ENCODE measurements at regions not wholly inside any gene's neighbourhood (a gene's known extent, or its start where the extent isn't known, plus 50 kb on each side); places are given as distances from the start of the nearest gene placed in this dataset.

- TF ChIP-seq CTCF (conservative IDR thresholded peaks at IDR 0.05; ENCODE audit: low read depth, low read length) = no peak
- TF ChIP-seq RAD21 (IDR thresholded peaks at IDR 0.05; ENCODE audit: low read length) = no peak
- no peak for TF ChIP-seq FOS (IDR thresholded peaks at IDR 0.05; ENCODE audit: low read depth, low read length)
- no peak for TF ChIP-seq USF2 (IDR thresholded peaks at IDR 0.05; ENCODE audit: low read depth, low read length)
- no peak for TF ChIP-seq POLR2A (IDR thresholded peaks at IDR 0.05; ENCODE audit: low read depth, low read length)
- TF ChIP-seq MAFK (IDR thresholded peaks at IDR 0.05; ENCODE audit: low read depth, low read length) = no peak
- no peak for TF ChIP-seq RCOR1 (IDR thresholded peaks at IDR 0.05; ENCODE audit: insufficient replicate concordance, low read length)
- TF ChIP-seq MXI1 (IDR thresholded peaks at IDR 0.05; ENCODE audit: borderline replicate concordance, low read depth, low read length) = no peak
- TF ChIP-seq SMC3 (IDR thresholded peaks at IDR 0.05; ENCODE audit: low read depth, low read length) = no peak
- TF ChIP-seq MAZ (IDR thresholded peaks at IDR 0.05; ENCODE audit: borderline replicate concordance, low read depth, low read length) = no peak
- no peak for TF ChIP-seq RFX5 (IDR thresholded peaks at IDR 0.05; ENCODE audit: low read depth, low read length)
Observed at GRCh38 chr3:160057331-160057730, 68.7 kb downstream of the IL12A start.

Measured in IMR-90 (cell line).